ENCODE measurements at regions not wholly inside any gene's neighbourhood (a gene's known extent, or its start where the extent isn't known, plus 50 kb on each side); places are given as distances from the start of the nearest gene placed in this dataset.
"Not testable (repeated sequence)": the region's sequence is repeated elsewhere in the genome, so short reads cannot be mapped to it uniquely, and the experiment has no call there.

DNA sequence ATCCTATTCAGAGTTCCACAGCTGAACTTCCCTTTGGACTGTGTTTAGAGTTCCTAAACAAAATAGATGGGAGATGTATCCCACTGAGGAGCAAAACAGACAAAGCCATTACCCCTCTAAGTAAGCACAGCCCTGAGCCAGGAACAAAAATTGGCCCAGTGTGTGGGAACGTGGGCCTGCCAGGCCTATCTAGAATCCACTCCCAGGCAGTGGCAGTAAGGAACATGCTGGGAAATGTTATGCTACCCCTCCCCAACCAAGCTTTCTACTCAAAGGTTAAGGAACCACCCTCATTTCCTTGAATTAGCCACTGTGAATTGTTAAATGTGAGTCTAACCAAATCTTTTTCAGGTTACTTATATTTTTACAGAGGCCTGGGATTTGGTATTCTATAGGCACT, 405.1 kb upstream of the PTGER4 start:
- no peak for DNase-seq

DNA sequence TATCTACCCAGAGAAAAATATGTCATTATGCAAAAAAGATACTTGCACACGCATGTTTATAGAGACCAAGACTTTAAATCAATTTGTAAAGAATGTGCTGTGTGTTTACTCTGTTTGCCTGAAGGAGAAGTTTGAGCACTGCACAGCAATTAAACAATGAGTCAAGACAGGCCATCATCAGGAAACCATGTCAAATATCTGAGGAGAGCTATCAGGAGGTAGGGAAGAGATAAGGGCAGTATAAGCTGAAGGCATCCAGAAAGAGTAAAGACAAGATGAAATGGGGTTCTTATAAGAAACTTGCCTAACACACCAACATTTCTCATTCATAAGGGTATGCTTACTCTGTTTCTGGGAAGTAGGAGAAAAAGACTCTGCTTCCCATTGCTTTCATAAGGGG, 405.8 kb upstream of the PTGER4 start:
- no peak for DNase-seq

DNA sequence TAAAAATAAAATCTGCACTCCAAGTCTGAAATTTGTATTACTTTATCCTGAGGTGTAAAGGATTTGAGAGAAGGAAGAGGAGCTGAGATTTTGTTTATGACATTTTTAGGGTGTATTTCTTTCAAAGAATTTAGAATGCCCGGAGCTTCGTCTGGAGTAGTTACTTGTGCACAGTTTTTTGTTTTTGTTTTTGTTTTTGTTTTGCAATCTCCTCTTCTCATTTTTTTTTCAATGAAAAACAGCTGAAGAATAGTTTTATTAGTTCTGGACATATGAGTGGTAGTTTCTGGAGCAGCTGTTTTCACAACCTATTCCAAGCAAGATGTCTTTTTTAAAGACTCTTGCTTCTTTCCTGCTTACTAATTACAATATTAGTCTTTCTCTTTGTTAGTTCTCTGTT, 408.2 kb upstream of the PTGER4 start:
- no peak for DNase-seq

DNA sequence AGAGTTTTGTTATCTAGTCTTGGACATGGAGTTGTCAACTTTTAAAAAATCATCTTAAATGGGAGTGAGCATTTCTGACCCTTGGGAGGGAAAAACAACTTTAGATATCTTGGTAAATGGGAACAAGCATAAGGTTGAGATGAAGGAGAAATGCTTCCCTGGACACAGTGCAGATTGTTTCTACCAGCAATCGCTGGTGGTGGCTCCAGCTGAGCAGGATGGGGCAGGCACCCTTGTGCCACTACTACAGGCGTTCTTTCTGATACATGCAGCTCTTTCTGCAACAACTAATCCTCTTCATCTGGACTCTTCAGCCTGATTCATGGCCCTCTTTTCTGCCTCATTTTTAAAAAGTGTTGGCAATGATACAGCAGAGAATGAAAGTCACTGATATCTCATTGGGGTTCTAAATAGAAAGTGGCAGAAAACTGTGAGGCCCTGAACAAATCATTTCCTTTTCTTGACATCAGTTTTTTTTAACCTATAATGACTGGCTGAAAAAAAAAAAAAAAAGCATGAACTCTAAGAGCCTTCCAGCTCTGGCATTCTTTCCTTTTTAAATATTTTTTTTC, 409.4 kb upstream of the PTGER4 start:
- DNase-seq = no peak

DNA sequence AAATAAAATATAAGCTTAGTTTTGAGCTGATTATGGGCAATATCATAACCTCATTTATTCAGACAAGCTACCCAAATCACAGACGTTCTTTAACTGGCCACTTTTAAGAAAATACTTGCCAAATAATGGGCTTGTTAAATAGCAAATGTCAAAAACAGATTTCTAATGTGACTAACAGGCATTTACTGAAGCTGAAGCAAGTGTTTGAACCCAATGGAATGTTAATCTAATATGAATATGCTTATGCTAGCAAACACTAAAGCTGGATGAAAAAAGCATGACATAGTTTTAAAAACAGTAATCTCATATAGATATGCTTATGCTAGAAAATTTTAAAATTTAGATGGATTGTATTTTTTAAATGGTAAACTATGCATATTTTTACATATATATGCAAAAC, 411.6 kb upstream of the PTGER4 start:
- no peak for DNase-seq

DNA sequence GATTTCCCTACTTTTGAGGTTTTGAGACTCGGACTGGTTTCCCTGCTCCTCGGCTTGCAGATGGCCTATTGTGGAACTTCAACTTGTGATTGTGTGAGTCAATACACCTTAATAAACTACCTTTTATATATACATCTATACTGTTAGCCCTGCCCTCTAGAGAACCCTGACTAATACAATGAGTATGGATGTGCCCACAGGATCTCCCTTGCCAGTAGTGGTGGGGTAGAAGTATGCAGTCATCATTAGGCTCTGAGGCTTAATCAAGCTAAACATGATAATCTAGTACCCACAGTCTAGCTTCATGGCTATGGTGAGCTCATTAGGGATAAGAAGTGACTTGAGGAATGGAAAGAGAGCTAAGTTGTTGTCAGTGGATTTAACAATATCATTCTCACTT, 412.8 kb upstream of the PTGER4 start:
- DNase-seq = no peak

DNA sequence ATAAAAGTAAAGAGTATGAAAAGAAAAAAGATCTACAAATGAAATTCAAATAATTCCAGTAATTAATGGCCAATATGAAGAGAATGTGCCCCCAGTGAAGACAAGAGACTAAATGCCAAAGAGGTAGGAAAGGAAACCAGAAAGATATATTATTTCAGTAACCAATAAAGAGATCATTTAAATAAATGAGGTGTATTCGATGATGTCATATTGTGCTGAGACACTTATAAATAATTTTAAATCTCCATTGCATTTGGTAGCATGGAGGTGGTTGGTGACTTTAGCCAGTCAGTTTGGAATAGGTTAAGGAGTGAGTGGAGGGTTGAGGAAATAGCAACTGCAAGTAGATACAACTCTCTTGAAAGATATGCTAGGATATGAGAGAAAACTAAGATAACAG, 417.7 kb upstream of the PTGER4 start:
- DNase-seq = no peak

DNA sequence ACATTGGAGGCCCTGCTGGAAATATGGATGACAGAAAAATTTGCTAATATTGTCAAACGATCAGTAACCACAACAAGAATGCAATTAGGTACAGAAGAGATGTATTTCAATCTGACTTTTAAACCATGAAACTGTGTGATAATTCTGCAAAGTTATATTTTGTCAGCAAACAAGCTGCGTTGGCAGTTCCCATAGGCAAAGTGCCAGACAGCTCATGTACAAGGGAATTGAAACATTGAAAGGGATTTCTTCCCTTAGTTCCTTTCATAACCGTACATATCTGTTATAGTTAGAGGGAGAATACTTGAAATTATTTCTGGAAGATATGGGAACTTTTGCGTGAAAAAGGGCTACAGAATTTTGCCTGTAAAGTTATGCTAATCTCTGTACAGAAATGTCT, 419.4 kb upstream of the PTGER4 start:
- DNase-seq = no peak

DNA sequence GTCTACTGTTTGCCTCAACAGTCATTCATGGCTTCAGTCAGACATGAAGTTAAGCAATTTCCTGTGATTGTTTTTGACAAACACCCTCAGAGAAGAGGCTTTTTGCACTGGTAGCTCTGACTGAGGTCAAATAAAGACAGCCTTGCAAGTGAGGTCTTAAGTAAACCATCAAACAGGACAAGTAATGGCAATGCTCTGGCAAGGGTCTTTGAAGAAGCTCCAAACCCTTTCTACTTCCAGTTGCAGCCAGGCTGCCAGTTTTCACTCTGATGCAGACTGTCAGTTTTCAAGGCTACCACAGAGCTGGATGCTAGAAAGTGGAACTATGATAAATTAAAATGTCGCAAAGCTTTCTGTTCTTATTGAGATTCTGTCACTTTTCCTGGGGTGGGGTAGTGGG, 421.5 kb upstream of the PTGER4 start:
- DNase-seq = no peak

DNA sequence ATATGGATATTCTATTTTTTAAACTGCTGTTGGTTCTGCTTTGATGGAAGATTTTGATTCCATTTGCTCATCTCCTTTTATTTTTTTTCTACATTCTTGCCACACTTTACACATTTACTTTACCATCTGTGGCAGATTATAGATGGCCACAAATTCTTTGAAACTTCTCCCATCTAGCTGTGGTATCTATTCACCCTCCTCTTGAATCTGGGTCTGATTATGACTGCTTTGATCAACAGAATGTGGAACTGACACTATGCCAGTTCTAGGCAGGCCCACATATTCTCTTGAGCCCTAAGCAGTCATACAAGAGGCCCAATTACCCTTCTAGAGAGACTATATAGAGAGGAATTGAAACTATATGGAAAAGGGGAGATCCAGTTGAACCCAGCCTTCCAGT, 439.0 kb upstream of the PTGER4 start:
- DNase-seq = no peak

DNA sequence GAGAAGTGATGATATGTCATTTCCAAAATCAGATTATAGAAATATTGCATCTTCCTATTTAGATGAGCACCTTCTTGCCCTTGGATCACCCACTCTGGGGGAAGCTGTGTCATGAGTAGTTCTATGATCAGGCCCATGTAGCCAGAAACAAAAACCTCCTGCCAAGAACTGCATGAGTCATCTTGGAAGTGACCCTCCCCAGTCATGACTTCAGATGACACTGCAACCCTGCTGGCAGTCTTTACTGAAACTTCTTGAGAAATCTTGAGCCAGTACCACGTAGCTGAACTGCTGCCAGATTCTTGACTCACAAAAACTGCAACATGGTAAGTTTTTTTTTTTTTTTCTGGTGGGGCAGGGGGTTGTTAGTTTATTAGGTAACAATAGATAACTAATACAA, 439.6 kb upstream of the PTGER4 start:
- DNase-seq = no peak

DNA sequence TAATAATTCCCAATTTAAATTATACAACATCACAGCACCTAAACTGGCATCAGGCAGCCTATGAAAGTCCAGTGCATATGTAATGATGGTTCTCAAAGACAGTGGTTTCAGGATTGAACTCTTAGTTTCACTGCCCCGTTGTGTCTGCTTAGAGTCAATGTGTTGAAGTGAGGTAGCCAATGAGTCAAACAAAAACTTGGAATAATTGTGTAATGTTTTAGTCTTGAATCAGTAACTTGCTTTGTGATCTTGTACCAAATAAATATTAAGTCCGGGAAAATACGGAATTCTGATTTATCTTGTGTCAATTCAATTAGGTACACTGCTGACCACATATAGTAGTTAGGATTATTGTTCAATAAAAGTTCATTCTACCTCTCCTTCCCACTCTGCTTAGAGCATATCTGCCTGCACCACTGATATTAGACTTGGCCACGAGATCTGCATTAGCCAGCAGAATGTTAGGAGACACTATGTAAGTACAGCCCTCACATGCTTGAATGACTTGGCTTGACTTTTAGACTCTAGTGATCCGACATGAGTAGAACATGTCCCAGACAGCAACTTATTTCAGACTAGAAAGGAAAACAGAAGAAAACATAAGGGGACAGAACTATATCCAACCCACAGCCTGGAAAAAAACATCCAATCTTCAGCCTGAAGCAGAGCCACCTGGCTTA, 441.5 kb upstream of the PTGER4 start:
- DNase-seq = no peak

DNA sequence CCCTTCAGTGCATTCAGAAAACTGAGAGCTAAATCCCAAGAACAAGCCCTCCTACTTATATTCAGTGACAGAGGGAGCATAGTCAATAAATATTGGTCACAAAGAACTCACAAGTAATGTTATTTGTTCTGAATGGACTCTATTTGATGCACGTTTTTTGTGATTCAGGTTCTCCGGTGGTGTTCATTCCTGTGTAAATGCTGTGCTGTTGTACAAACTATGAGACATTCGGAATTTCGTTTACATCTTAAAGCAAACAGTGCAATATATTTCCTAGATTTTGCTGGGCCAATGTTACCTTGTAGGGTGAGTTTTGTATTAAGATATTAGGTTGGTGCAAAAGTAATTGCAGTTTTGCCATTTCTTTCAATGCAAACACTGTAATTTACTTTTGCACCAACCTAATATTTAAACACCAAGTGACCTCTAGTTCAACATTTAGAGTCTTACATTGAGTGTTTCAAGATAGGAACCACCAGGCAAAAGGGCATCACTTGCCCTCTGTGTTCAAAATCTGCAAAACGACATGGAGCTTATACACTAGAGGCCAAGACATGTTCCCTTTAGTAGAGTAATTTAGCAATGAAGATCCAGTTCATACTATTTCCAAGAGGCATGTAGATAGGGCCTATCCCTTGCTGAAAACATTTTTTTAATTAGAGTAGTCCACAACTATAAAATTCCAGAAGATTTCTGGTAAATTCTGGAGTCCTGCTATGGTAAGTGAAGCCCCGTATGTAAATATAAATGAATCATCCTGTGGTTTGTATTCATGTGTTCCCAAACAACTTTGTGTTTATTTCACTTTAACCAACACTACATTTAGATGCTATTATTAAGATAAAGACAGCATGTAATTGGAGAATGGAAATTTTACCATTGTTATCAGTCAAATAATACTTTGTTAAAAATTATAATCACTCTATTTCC, 444.0 kb upstream of the PTGER4 start:
- DNase-seq = no peak

DNA sequence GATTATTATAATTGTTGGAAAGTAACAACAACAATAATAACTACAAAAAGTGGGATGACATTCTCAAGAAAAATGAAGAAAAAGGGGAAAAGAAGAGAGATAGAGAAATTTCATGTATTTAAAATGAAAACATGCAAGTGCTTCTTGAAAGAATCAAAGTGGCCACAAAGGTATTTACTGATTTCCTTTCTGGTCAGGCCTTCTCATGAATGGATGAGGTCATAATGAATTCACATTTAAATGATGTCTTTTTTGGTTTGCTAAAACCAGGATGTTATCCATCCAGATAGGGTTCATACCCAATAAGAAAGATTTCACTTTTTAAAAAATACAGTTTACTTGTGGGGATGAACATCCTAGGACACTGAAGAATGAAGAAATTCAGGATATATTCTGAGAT, 446.4 kb upstream of the PTGER4 start:
- DNase-seq = no peak

DNA sequence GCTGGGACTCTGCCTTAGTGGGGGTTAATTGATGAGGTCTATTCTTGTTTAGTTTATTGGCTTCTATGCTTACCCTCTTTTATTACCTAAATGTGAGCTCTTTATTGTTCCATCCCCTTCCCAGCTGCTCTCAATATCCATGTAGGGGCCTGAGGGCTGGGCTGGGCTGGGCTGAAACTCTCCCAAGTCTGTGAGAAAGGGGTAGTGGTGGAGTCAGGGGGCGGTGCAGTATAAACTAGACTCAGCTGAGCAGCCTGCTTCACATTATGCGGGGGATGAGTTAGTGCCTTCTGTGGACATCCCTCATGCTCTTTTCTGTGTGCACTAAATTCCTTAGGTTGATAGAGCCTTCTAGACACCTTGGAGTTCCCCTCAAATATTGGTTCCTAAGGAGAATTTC, 451.8 kb upstream of the PTGER4 start:
- no peak for DNase-seq

DNA sequence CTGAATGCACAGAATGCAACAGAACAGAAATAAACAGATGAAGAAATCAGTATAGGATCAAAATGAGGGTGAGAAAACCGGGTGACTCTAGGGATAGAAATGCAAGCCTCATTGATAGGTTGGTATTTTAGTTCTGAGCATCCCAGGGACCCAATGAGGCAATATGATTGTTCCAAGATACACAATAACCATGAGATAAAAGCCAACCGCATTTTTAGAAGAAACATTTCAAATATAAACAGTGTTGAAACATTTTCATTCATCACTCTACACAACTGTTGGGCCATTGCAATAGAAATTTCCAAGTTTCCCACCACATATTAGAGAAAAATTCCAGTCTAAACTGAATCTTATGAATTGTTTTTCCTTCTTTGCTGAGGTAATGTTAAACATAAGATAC, 452.3 kb upstream of the PTGER4 start:
- DNase-seq = no peak

DNA sequence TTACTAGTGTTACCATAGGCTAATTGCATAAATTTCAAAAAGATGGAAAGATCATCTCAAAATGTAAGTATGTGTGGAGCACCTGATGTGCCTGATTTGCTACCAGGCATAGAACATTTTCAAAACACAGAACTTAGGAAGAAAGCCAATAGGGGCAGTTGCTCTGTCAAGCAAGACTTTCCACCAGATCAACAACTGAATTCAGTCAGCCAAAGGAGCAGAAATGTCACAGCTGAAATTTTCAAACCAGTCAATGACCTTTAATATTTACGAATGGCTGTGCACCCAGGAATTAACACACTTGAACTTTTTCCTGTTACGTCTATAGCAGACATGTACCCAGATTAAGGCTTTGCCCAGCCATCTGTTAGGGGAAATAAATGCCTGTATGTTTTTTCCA, 452.8 kb upstream of the PTGER4 start:
- no peak for DNase-seq

DNA sequence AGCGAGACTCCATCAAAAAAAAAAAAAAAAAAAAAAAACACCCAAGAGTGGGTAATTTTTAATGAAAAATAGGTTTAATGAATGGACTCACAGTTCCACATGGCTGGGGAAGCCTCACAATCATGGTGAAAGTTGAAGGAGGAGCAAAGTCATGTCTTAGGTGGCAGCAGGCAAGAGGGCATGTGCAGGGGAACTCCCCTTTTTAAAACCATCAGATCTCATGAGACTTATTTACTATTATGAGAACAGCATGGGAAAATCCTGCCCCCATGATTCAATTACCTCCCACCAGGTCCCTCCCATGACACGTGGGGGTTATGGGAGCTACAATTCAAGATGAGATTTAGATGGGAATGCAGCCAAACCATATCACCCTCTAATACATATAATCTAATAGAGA, 454.6 kb upstream of the PTGER4 start:
- not testable (repeated sequence) for DNase-seq

DNA sequence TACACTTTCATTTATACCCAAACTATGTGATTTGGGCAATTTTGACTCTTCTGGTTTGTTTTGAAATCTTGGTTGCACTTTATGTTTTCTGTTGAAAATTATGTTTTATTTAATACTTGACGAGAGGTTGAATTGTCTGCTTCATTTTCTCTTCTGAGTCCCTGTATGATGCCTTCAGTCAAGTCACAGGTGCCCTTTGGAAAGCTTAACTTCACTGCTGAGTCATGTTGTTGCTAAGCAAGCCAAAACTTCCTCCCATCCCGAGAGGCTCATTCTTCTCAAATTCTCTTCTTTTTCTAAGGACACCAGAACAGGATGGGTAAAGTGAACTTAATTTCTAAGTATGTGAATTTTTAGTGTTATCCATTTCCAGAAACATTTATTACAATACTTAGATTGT, 455.3 kb upstream of the PTGER4 start:
- DNase-seq = no peak

DNA sequence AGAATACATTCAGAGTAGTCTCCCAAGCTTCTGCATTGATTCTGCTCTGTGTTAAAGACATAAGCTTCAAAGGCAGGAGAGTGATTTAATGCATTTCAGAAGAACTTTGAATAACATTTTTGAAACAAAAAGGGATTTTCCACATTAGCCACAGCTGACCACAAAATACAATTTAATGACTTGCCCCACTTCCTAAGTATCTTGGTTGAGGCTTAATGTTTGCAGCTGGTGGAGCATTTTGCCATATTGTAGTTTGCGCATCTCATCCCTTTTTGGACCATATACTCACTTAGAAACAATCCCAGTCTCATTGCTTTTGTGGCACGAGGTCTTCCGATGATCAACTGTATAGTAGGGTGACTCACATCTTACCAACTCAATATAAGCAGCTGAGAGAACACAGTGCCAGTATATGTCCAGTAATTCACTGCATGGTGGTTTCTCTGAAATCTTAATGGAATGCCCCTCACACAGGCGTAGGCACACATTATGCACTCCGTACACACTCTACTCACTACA, 455.8 kb upstream of the PTGER4 start:
- no peak for DNase-seq

DNA sequence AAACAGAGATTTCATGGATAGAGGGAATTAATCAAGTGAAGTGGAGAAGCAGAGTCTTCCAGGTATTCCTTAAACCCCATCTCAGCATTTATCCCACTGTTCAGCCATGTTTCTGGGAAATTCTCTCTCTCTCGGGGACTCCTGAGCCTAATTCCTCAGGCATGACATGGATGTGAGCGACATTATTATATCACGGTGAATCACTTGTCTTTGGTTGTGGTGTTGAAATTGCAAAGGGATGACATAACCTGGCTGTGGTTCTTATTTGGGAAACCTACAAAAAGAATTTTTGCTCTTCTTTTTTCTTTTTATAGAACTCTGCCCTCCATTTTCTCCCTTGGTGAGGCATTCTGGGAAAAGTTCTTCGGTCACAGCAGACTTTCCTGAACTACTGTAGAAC, 457.9 kb upstream of the PTGER4 start:
- no peak for DNase-seq

DNA sequence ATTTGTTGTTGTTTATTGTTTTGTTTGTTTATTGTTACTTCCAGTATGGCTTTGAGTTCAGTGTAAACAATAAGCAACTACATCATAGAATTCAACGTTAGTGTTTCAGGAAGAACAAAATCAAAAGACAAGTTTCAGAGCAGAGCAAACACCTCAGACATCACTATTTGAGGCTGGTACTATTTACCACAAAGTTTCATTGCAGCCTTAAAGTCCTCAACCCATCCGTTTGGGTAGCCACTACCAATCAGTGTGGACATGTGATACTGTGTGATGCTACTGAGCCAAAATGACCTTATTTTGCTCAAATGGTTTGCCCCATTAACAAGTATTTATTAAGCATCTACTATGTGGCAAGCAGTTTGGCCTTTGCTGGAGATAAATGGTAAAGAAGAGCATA, 458.5 kb upstream of the PTGER4 start:
- DNase-seq = no peak

DNA sequence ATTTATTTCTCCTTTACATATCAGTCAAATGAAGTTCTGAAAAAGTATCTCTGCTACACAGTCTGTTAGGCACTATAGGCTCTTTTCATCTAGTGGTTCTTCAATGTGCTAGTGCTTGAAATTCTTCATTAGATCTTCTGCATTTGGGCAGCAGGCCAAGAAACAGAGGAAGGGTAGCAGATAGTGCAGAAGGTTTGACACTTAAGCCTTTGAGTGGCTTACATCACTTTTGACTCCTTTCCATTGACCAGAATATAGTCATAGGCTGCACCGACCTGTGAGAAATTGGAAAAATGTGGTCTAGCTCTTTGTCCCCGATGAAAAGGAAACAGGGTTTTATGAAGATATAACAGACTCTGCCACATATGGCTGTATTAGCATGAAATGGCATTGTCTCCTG, 459.5 kb upstream of the PTGER4 start:
- no peak for DNase-seq

DNA sequence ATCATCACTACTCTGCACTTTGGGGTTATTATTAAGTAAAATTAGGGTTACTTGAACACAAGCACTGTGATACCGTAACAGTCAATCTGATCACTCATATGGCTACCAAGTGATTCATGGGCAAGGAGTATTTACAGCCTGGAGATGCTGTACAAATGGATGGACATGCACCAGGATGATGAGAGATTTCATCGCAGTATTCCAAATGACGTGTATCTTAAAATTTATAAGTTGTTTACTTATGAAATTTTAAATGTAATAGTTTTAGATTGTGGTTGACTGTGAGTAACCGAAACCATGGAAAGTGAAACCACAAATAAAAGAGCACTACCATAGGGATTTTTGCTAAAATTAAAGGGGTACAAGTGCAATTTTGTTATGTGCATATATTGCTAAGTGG, 462.2 kb upstream of the PTGER4 start:
- DNase-seq = no peak
